ENCODE measurements at regions not wholly inside any gene's neighbourhood (a gene's known extent, or its start where the extent isn't known, plus 50 kb on each side); places are given as distances from the start of the nearest gene placed in this dataset.
"Not testable (repeated sequence)": the region's sequence is repeated elsewhere in the genome, so short reads cannot be mapped to it uniquely, and the experiment has no call there.

- no peak for DNase-seq
- in situ Hi-C loops (cut with HindIII; ENCODE audit: low pct_ligation_motif_present, low pct_unique_long_range_greater_than_20kb, low sequenced_read_pairs): no loop called here
Measured at GRCh38 chr9:40914772-40915659, 213.5 kb downstream of the FOXD4L6 start.

GRCh38 chr9:40913928-40914673, 214.4 kb downstream of the FOXD4L6 start:
- no peak for DNase-seq
- in situ Hi-C loops (cut with HindIII; ENCODE audit: low pct_ligation_motif_present, low pct_unique_long_range_greater_than_20kb, low sequenced_read_pairs): no loop called here

- in situ Hi-C loops (cut with HindIII; ENCODE audit: low pct_ligation_motif_present, low pct_unique_long_range_greater_than_20kb, low sequenced_read_pairs): no loop called here
- no peak for DNase-seq
Measured at GRCh38 chr9:40913096-40913719, 215.3 kb downstream of the FOXD4L6 start.

- in situ Hi-C loops (cut with HindIII; ENCODE audit: low pct_ligation_motif_present, low pct_unique_long_range_greater_than_20kb, low sequenced_read_pairs): not testable (repeated sequence)
Measured at GRCh38 chr9:40912679-40913078, 215.8 kb downstream of the FOXD4L6 start.

GRCh38 chr9:40911647-40912046, 216.8 kb downstream of the FOXD4L6 start:
- in situ Hi-C loops (cut with HindIII; ENCODE audit: low pct_ligation_motif_present, low pct_unique_long_range_greater_than_20kb, low sequenced_read_pairs): no loop called here
- DNase-seq: no peak

More at GRCh38 chr9:40912679-40913078, 215.8 kb downstream of the FOXD4L6 start:
- not testable (repeated sequence) for DNase-seq

GRCh38 chr9:40910995-40911394, 217.5 kb downstream of the FOXD4L6 start:
- DNase-seq; in situ Hi-C loops (cut with HindIII; ENCODE audit: low pct_ligation_motif_present, low pct_unique_long_range_greater_than_20kb, low sequenced_read_pairs): not testable (repeated sequence)

- in situ Hi-C loops (cut with HindIII; ENCODE audit: low pct_ligation_motif_present, low pct_unique_long_range_greater_than_20kb, low sequenced_read_pairs): no loop called here
- DNase-seq: no peak
Measured at GRCh38 chr9:40909821-40910220, 218.7 kb downstream of the FOXD4L6 start.

GRCh38 chr9:40909111-40909510, 219.4 kb downstream of the FOXD4L6 start:
- in situ Hi-C loops (cut with HindIII; ENCODE audit: low pct_ligation_motif_present, low pct_unique_long_range_greater_than_20kb, low sequenced_read_pairs); DNase-seq: not testable (repeated sequence)

- no peak for DNase-seq
- in situ Hi-C loops (cut with HindIII; ENCODE audit: low pct_ligation_motif_present, low pct_unique_long_range_greater_than_20kb, low sequenced_read_pairs): no loop called here
Measured at GRCh38 chr9:40907657-40908624, 220.5 kb downstream of the FOXD4L6 start.

- DNase-seq; in situ Hi-C loops (cut with HindIII; ENCODE audit: low pct_ligation_motif_present, low pct_unique_long_range_greater_than_20kb, low sequenced_read_pairs): not testable (repeated sequence)
Measured at GRCh38 chr9:40906879-40907278, 221.6 kb downstream of the FOXD4L6 start.

GRCh38 chr9:40892315-40892714, 236.2 kb downstream of the FOXD4L6 start:
- in situ Hi-C loops (cut with HindIII; ENCODE audit: low pct_ligation_motif_present, low pct_unique_long_range_greater_than_20kb, low sequenced_read_pairs); DNase-seq: not testable (repeated sequence)

GRCh38 chr9:40885858-40886257, 242.6 kb downstream of the FOXD4L6 start:
- DNase-seq; in situ Hi-C loops (cut with HindIII; ENCODE audit: low pct_ligation_motif_present, low pct_unique_long_range_greater_than_20kb, low sequenced_read_pairs): not testable (repeated sequence)

GRCh38 chr9:40884902-40885490, 243.5 kb downstream of the FOXD4L6 start:
- in situ Hi-C loops (cut with HindIII; ENCODE audit: low pct_ligation_motif_present, low pct_unique_long_range_greater_than_20kb, low sequenced_read_pairs); DNase-seq: not testable (repeated sequence)

- no peak for DNase-seq
- in situ Hi-C loops (cut with HindIII; ENCODE audit: low pct_ligation_motif_present, low pct_unique_long_range_greater_than_20kb, low sequenced_read_pairs): no loop called here
Measured at GRCh38 chr9:40884072-40884901, 244.2 kb downstream of the FOXD4L6 start.

- in situ Hi-C loops (cut with HindIII; ENCODE audit: low pct_ligation_motif_present, low pct_unique_long_range_greater_than_20kb, low sequenced_read_pairs): not testable (repeated sequence)
Measured at GRCh38 chr9:40883423-40884071, 244.9 kb downstream of the FOXD4L6 start.

GRCh38 chr9:40873753-40874295, 254.7 kb downstream of the FOXD4L6 start:
- in situ Hi-C loops (cut with HindIII; ENCODE audit: low pct_ligation_motif_present, low pct_unique_long_range_greater_than_20kb, low sequenced_read_pairs); DNase-seq: not testable (repeated sequence)

More at GRCh38 chr9:40883423-40884071, 244.9 kb downstream of the FOXD4L6 start:
- DNase-seq: not testable (repeated sequence)
